ENCODE measurements at regions not wholly inside any gene's neighbourhood (a gene's known extent, or its start where the extent isn't known, plus 50 kb on each side); places are given as distances from the start of the nearest gene placed in this dataset.

DNA sequence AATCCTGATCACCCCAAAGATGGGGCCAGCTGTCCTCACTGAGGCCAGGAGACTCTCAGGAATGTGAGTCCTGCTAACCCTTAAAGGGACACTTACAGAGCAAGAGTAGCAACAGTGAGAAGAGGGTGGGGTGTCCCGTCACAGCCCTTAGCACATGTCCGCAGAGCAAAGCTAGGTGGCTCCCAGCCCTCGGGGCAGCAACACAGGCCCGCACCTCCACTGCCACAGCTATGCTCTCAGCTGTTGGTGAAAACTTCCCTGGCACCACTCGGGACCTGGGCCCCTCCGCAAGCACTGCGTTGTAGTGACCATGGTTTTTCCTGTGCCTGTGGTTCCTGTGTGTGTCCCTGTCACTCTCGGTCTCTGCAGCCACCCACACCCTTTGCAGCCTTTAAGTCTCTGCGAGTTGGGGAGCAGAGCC, 76.4 kb upstream of the UXS1 start:
- TF ChIP-seq, protein P1, sequence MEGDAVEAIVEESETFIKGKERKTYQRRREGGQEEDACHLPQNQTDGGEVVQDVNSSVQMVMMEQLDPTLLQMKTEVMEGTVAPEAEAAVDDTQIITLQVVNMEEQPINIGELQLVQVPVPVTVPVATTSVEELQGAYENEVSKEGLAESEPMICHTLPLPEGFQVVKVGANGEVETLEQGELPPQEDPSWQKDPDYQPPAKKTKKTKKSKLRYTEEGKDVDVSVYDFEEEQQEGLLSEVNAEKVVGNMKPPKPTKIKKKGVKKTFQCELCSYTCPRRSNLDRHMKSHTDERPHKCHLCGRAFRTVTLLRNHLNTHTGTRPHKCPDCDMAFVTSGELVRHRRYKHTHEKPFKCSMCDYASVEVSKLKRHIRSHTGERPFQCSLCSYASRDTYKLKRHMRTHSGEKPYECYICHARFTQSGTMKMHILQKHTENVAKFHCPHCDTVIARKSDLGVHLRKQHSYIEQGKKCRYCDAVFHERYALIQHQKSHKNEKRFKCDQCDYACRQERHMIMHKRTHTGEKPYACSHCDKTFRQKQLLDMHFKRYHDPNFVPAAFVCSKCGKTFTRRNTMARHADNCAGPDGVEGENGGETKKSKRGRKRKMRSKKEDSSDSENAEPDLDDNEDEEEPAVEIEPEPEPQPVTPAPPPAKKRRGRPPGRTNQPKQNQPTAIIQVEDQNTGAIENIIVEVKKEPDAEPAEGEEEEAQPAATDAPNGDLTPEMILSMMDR (IDR thresholded peaks at IDR 0.05; ENCODE audit: low read depth, low read length) = no peak
- TF ChIP-seq EZH2phosphoT487 (IDR thresholded peaks at IDR 0.05; ENCODE audit: low read depth) = no peak
